Thoracic aorta (tissue), 2 donors: ENCODE measurements at regions not wholly inside any gene's neighbourhood (a gene's known extent, or its start where the extent isn't known, plus 50 kb on each side); places are given as distances from the start of the nearest gene placed in this dataset.
"Not testable (repeated sequence)": the region's sequence is repeated elsewhere in the genome, so short reads cannot be mapped to it uniquely, and the experiment has no call there.

Source experiments
- ATAC-seq: fragments of 150-250 bp; one replicate; pipeline ENCODE4 v1.8.0; 2017; ENCODE audit warnings: low read depth; ENCODE audit not compliant: insufficient number of reproducible peaks, low FRiP score
- DNase-seq: peaks from one replicate; pipeline ENCODE4 v3.0.0-alpha.2; 2020; ENCODE audit warnings: low spot score
- H3K27ac ChIP-seq, 2 donors: fragments of 200-600 bp; sonication (generic); 1 replicate in 1 of 2; 2 replicates in 1 of 2; pipeline ENCODE4 v1.5.1; 2016; ENCODE audit warnings: mild to moderate bottlenecking in 2 of 2, moderate library complexity in 2 of 2
- H3K27me3 ChIP-seq: fragments of 200-600 bp; sonication (generic); replicated peaks from 2 replicates; pipeline ENCODE4 v1.6.0; 2016; ENCODE audit warnings: mild to moderate bottlenecking; ENCODE audit not compliant: insufficient read depth
- H3K36me3 ChIP-seq: fragments of 200-600 bp; sonication (generic); one replicate; pipeline ENCODE4 v1.5.1; 2016
- H3K4me1 ChIP-seq, 2 donors: fragments of 200-600 bp; sonication (generic); 1 replicate in 1 of 2; 2 replicates in 1 of 2; pipeline versions ENCODE4 v1.5.1 to v1.6.0; 2016; ENCODE audit warnings: low read depth in 2 of 2, mild to moderate bottlenecking in 1 of 2; ENCODE audit not compliant: control insufficient read depth in 1 of 2
- H3K4me3 ChIP-seq: fragments of 200-600 bp; sonication (generic); 2 replicates; pipeline ENCODE4 v1.5.1; 2016; ENCODE audit warnings: mild to moderate bottlenecking
- H3K9me3 ChIP-seq: fragments of 200-600 bp; sonication (generic); 2 replicates; pipeline ENCODE4 v1.5.1; 2016
- TF ChIP-seq, protein P1 (sequence below): fragments of 200-600 bp; sonication (generic); IDR thresholded peaks from one replicate; pipeline ENCODE4 v1.5.1; 2019; ENCODE audit warnings: antibody characterized with exemption

DNA sequence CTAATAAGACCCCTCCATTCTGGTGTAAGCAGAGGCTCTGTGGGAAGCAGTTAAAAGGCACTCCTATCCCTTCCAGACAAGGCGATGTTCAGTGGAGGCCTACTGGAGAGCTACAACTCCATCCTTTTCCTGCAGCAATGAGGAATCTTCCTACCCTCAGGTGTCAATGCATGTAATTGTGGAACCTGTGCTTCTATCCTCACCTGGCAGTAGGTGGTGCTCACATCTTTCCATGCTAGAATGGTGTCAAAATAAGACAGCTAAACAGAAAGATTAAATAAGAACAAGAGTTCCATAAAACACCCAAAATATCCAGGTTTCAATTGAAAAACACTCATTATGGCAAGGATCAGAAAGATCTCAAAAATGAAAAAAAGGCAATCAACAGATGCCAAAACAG, 224.6 kb downstream of the IL15 start:
- DNase-seq: no peak
- Histone ChIP-seq H3K27ac (no peak overlapping the region), H3K36me3 (no peaks in the 10 kb centered on the region), H3K4me3 (no peak overlapping the region), H3K4me1 (no peaks in the 10 kb centered on the region), H3K27me3 (no peaks in the 10 kb centered on the region), H3K9me3 (no peaks in the 10 kb centered on the region)
- no peak for ATAC-seq
- TF ChIP-seq, protein P1, sequence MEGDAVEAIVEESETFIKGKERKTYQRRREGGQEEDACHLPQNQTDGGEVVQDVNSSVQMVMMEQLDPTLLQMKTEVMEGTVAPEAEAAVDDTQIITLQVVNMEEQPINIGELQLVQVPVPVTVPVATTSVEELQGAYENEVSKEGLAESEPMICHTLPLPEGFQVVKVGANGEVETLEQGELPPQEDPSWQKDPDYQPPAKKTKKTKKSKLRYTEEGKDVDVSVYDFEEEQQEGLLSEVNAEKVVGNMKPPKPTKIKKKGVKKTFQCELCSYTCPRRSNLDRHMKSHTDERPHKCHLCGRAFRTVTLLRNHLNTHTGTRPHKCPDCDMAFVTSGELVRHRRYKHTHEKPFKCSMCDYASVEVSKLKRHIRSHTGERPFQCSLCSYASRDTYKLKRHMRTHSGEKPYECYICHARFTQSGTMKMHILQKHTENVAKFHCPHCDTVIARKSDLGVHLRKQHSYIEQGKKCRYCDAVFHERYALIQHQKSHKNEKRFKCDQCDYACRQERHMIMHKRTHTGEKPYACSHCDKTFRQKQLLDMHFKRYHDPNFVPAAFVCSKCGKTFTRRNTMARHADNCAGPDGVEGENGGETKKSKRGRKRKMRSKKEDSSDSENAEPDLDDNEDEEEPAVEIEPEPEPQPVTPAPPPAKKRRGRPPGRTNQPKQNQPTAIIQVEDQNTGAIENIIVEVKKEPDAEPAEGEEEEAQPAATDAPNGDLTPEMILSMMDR: no peak

- no peaks in the 10 kb centered on the region for H3K9me3 ChIP-seq
- no peaks in the 10 kb centered on the region for H3K4me1 ChIP-seq
- ATAC-seq (no peak), DNase-seq (no peak)
- H3K27ac ChIP-seq: no peak overlapping the region
- no peaks in the 10 kb centered on the region for H3K36me3 ChIP-seq
- H3K27me3 ChIP-seq: no peaks in the 10 kb centered on the region
- no peak overlapping the region for H3K4me3 ChIP-seq
- TF ChIP-seq, protein P1: no peak
These were observed 233.8 kb downstream of the IL15 start for GRCh38 chr4:141870152-141870551.

DNA sequence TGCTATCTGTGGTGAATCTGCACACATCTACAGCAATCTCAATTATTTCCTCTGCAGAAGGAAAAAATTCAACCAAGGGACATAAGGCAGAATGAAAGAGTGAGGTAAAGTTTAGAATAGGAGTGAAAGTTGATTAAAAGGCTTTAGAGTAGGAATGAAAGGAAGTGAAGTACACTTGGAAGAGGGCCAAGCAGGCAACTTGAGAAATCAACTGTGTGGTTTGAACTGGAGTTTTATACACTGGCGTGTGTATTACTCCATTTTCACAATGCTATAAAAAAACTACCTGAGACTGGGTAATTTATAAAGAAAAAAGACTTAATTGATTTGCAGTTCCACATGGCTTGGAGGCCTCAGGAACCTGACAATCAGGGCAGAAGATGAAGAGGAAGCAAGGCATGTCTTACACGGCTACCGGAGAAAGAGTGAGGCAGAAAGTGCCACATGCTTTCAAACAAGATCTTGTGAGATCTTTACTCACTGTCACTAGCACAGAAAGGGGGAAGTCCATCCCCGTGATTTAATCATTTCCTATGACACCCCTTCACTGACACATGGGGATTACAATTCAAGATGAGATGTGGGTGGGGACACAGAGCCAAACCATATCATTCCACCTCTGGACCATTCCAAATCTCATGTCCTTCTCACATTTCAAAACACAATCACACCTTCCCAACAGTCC, 234.8 kb downstream of the IL15 start:
- no peak for DNase-seq

GRCh38 chr4:141882650-141883049, 246.3 kb downstream of the IL15 start:
- not testable (repeated sequence) for ATAC-seq, H3K4me1 ChIP-seq, H3K9me3 ChIP-seq, H3K36me3 ChIP-seq, DNase-seq, H3K27ac ChIP-seq, H3K4me3 ChIP-seq, H3K27me3 ChIP-seq

More for the DNA sequence above, 234.8 kb downstream of the IL15 start:
- H3K4me1 ChIP-seq: no peaks in the 10 kb centered on the region
- H3K9me3 ChIP-seq: no peaks in the 10 kb centered on the region
- no peak overlapping the region for H3K4me3 ChIP-seq
- TF ChIP-seq, protein P1: no peak
- H3K27ac ChIP-seq: no peak overlapping the region
- no peaks in the 10 kb centered on the region for H3K27me3 ChIP-seq
- no peaks in the 10 kb centered on the region for H3K36me3 ChIP-seq
- no peak for ATAC-seq

DNA sequence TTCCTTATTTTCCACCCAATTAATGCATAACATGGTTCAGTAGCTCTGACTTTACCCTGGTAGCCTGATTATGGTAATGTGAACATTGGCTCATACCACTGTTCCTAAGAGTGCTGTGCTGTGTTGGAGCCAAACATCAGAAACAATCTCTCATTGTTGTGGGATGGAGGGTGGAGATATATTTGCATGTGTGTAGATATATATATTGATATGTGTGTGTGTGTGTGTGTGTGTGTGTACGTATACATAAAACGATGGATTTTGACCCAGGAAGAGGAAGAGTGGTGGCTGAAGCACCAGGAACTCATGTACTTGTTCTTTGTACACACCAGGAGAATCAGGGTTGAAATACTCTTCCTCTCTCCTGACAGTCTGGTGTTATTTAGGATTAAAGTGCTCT, 247.7 kb downstream of the IL15 start:
- no peaks in the 10 kb centered on the region for H3K27me3 ChIP-seq
- DNase-seq (no peak), ATAC-seq (no peak)
- no peaks in the 10 kb centered on the region for H3K9me3 ChIP-seq
- H3K4me3 ChIP-seq: no peak overlapping the region
- H3K36me3 ChIP-seq: no peaks in the 10 kb centered on the region
- H3K4me1 ChIP-seq: no peaks in the 10 kb centered on the region
- H3K27ac ChIP-seq: no peak overlapping the region
- TF ChIP-seq, protein P1: no peak

GRCh38 chr4:141885112-141885511, 248.7 kb downstream of the IL15 start:
- no peak for ATAC-seq
- no peaks in the 10 kb centered on the region for H3K27me3 ChIP-seq
- no peak overlapping the region for H3K4me3 ChIP-seq
- no peak for DNase-seq
- H3K9me3 ChIP-seq: no peaks in the 10 kb centered on the region
- H3K27ac ChIP-seq: no peak overlapping the region
- TF ChIP-seq, protein P1: no peak
- no peaks in the 10 kb centered on the region for H3K4me1 ChIP-seq
- no peaks in the 10 kb centered on the region for H3K36me3 ChIP-seq
